HepG2 (cell line): ENCODE measurements at regions not wholly inside any gene's neighbourhood (a gene's known extent, or its start where the extent isn't known, plus 50 kb on each side); places are given as distances from the start of the nearest gene placed in this dataset.

Experiments
- ATAC-seq: fragments of 200-7000 bp; cut with Tn5 transposase; 3 replicates; pipeline ENCODE4 v1.9.1; 2020; ENCODE audit warnings: mild to moderate bottlenecking, moderate library complexity
- BruUV-seq: library from RNA; stranded (reverse); fragments of 400-500 nt; replicated peaks from 2 replicates; lab custom pipeline; 2021; lab: Mats Ljungman, UMichigan
- CTCF ChIA-PET: fragments of 300-600 bp; formaldehyde crosslinking; extraction: SDS; loops from one replicate; lab custom pipeline; 2021; ENCODE audit warnings: low total read pairs, inconsistent platforms, low intra/inter-chr PET ratio; lab: Yijun Ruan, JAX
- POLR2A ChIA-PET: fragments of 350-600 bp; sonication (Branson Sonifier 250); formaldehyde crosslinking; loops from one replicate; lab custom pipeline; 2020; ENCODE audit warnings: antibody characterized with exemption, inconsistent platforms; lab: Yijun Ruan, JAX
- DNase-seq: peaks from one replicate; pipeline ENCODE4 v3.0.0-alpha.2; 2015; ENCODE audit warnings: low spot score
- FAIRE-seq: peaks from 3 replicates; lab custom pipeline; 2011; peaks lifted over from hg19 to GRCh38; lab: Jason Lieb, UNC
- H2AFZ ChIP-seq: one replicate; pipeline ENCODE4 v1.6.1; 2011; ENCODE audit warnings: low read length, inconsistent platforms
- H3K27ac ChIP-seq: fragments of 300-600 bp; 3 replicates; pipeline ENCODE4 v1.8.0; 2011; ENCODE audit warnings: mixed run types, mild to moderate bottlenecking, mixed read lengths, low read length, inconsistent platforms; ENCODE audit not compliant: insufficient read depth; ENCODE audit errors: extremely low read length
- H3K27me3 ChIP-seq, 2 experiments: fragments of 200-600 bp in 1 of 2; 2 replicates in 1 of 2; 3 replicates in 1 of 2; pipeline versions ENCODE4 v1.6.0 to v1.8.0; 2011; ENCODE audit warnings: low read length in 2 of 2, mild to moderate bottlenecking in 2 of 2, moderate library complexity in 2 of 2, inconsistent platforms in 1 of 2; ENCODE audit not compliant: insufficient read depth in 2 of 2, control insufficient read depth in 1 of 2
- H3K36me3 ChIP-seq, 2 experiments: fragments of 200-600 bp in 1 of 2; replicated peaks in 1 of 2; 2 replicates in 1 of 2; 3 replicates in 1 of 2; pipeline versions ENCODE4 v1.5.1 to v1.8.0; 2011; ENCODE audit warnings: low read length in 2 of 2, inconsistent platforms in 1 of 2; ENCODE audit not compliant: insufficient read depth in 2 of 2, control insufficient read depth in 1 of 2
- H3K4me1 ChIP-seq: 2 replicates; pipeline ENCODE4 v1.5.1; 2012; ENCODE audit warnings: low read length, inconsistent platforms; ENCODE audit not compliant: insufficient read depth
- H3K4me2 ChIP-seq: 2 replicates; pipeline ENCODE4 v1.6.0; 2011; ENCODE audit warnings: low read depth, low read length, inconsistent platforms
- H3K4me3 ChIP-seq, 3 experiments: fragments of 200-600 bp in 1 of 3; sonication (generic), shearing (Covaris generic) in 1 of 3; replicated peaks in 1 of 3; 2 replicates each; pipeline ENCODE4 v1.5.1; 2011 to 2016; ENCODE audit warnings: low read length in 3 of 3, inconsistent platforms in 2 of 3, low read depth in 2 of 3, mild to moderate bottlenecking in 2 of 3, control low read depth in 1 of 3, mixed read lengths in 1 of 3; ENCODE audit not compliant: insufficient read depth in 1 of 3
- H3K79me2 ChIP-seq: one replicate; pipeline ENCODE4 v1.6.1; 2011; ENCODE audit warnings: low read length, inconsistent platforms; ENCODE audit not compliant: insufficient read depth
- H3K9ac ChIP-seq: 2 replicates; pipeline ENCODE4 v1.6.0; 2011; ENCODE audit warnings: mild to moderate bottlenecking, low read depth, low read length, inconsistent platforms; ENCODE audit not compliant: insufficient read depth
- H3K9me3 ChIP-seq: 2 replicates; pipeline ENCODE4 v1.5.1; 2012; ENCODE audit warnings: mild to moderate bottlenecking, low read length
- H4K20me1 ChIP-seq: 2 replicates; pipeline ENCODE4 v1.6.0; 2011; ENCODE audit warnings: inconsistent platforms, mild to moderate bottlenecking, low read length, moderate library complexity; ENCODE audit not compliant: insufficient read depth
- ASH2L ChIP-seq: fragments of 300-600, 200-600 bp; sonication (generic); IDR thresholded peaks from 2 replicates; pipeline ENCODE4 v1.7.0; 2017; ENCODE audit warnings: low read depth, mild to moderate bottlenecking, moderate library complexity, mixed read lengths, low read length; ENCODE audit not compliant: insufficient read length
- ELF3 ChIP-seq: IDR thresholded peaks from 2 replicates; pipeline ENCODE4 v1.6.1; 2016; ENCODE audit warnings: missing genetic modification reagents, missing compliant biosample characterization
- NFE2 ChIP-seq: sonication (generic); formaldehyde crosslinking; IDR thresholded peaks from 2 replicates; pipeline ENCODE4 v1.4.0; 2020; ENCODE audit warnings: missing genetic modification reagents
- PHF21A ChIP-seq: sonication (generic); formaldehyde crosslinking; IDR thresholded peaks from 2 replicates; pipeline ENCODE4 v1.5.0; 2020; ENCODE audit warnings: mild to moderate bottlenecking, missing genetic modification reagents
- TBX2 ChIP-seq: sonication (generic); formaldehyde crosslinking; IDR thresholded peaks from 2 replicates; pipeline ENCODE4 v1.5.0; 2020; ENCODE audit warnings: missing genetic modification reagents, mild to moderate bottlenecking, borderline replicate concordance
- WIZ ChIP-seq: sonication (generic); formaldehyde crosslinking; IDR thresholded peaks from 2 replicates; pipeline ENCODE4 v1.5.1; 2020; ENCODE audit warnings: mild to moderate bottlenecking, missing genetic modification reagents
- WGBS: methylation state at CpG from one replicate; pipeline ENCODE4 v1.1.6; 2017; ENCODE audit warnings: low lambda C conversion rate; 5-methylcytosine and 5-hydroxymethylcytosine counted together
- in situ Hi-C: cut with HindIII; loops from 2 replicates; pipeline ENCODE4 v1.10.0; 2017; ENCODE audit warnings: low pct_unique_long_range_greater_than_20kb; ENCODE audit not compliant: extremely low pct_ligation_motif_present
- intact Hi-C: fragments of 100-400 bp; cut with micrococcal nuclease; formaldehyde crosslinking; loops from one replicate; pipeline ENCODE4 v1.10.0; 2022; ENCODE audit not compliant: unreplicated experiment
- TF ChIP-seq, protein P1 (sequence below): IDR thresholded peaks from 2 replicates; pipeline ENCODE4 v1.6.1; 2016; ENCODE audit warnings: missing biosample characterization, missing genetic modification reagents, low read depth
- TF ChIP-seq, protein P2 (sequence below): sonication (generic); formaldehyde crosslinking; conservative IDR thresholded peaks from 2 replicates; pipeline ENCODE4 v1.4.0; 2020; ENCODE audit warnings: mild to moderate bottlenecking, missing genetic modification reagents, moderate library complexity

DNA sequence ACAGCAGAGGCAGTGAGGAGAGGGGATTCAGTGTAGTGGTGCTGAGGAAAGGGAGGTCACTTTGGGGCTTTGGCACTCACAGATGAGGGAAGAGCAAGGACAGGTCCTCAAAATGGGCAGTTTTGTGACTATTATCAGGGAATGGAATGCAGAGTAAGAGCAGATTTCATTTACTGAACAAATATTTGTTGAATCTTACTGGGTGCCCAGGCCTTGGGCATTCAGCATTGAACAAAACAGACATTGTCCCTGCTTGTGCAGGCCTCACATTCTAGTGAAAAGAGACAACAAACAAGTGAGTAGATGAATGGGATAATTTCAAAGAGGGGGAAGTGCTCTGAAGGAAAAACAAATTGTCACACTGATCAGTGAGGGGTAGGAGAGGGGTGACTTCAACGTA lies 404.1 kb downstream of the DMRT2 start (continued):
- TF ChIP-seq, protein P1, sequence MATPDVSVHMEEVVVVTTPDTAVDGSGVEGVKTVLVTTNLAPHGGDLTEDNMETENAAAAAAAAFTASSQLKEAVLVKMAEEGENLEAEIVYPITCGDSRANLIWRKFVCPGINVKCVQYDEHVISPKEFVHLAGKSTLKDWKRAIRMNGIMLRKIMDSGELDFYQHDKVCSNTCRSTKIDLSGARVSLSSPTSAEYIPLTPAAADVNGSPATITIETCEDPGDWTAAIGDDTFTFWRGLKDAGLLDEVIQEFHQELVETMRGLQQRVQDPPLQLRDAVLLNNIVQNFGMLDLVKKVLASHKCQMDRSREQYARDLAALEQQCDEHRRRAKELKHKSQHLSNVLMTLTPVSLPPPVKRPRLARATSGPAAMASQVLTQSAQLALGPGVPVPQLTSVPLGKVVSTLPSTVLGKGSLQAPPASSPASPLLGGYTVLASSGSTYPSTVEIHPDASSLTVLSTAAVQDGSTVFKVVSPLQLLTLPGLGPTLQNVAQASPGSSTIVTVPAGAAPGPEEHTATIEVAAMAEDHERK (CRISPR knock-in tag), result no peak
- TF ChIP-seq, protein P2, sequence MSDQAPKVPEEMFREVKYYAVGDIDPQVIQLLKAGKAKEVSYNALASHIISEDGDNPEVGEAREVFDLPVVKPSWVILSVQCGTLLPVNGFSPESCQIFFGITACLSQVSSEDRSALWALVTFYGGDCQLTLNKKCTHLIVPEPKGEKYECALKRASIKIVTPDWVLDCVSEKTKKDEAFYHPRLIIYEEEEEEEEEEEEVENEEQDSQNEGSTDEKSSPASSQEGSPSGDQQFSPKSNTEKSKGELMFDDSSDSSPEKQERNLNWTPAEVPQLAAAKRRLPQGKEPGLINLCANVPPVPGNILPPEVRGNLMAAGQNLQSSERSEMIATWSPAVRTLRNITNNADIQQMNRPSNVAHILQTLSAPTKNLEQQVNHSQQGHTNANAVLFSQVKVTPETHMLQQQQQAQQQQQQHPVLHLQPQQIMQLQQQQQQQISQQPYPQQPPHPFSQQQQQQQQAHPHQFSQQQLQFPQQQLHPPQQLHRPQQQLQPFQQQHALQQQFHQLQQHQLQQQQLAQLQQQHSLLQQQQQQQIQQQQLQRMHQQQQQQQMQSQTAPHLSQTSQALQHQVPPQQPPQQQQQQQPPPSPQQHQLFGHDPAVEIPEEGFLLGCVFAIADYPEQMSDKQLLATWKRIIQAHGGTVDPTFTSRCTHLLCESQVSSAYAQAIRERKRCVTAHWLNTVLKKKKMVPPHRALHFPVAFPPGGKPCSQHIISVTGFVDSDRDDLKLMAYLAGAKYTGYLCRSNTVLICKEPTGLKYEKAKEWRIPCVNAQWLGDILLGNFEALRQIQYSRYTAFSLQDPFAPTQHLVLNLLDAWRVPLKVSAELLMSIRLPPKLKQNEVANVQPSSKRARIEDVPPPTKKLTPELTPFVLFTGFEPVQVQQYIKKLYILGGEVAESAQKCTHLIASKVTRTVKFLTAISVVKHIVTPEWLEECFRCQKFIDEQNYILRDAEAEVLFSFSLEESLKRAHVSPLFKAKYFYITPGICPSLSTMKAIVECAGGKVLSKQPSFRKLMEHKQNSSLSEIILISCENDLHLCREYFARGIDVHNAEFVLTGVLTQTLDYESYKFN (CRISPR knock-in tag), result peak; percentile 30; the same call in 1 of the 2 replicates
- TF ChIP-seq WIZ (no peak), PHF21A (peak; percentile 52; the same call in 1 of the 2 replicates), TBX2 (peak; percentile 18; the same call in 1 of the 2 replicates), ELF3 (CRISPR knock-in tag) (0 out of 2 replicates have a peak, but pooled peaks have one; percentile 29)

DNA sequence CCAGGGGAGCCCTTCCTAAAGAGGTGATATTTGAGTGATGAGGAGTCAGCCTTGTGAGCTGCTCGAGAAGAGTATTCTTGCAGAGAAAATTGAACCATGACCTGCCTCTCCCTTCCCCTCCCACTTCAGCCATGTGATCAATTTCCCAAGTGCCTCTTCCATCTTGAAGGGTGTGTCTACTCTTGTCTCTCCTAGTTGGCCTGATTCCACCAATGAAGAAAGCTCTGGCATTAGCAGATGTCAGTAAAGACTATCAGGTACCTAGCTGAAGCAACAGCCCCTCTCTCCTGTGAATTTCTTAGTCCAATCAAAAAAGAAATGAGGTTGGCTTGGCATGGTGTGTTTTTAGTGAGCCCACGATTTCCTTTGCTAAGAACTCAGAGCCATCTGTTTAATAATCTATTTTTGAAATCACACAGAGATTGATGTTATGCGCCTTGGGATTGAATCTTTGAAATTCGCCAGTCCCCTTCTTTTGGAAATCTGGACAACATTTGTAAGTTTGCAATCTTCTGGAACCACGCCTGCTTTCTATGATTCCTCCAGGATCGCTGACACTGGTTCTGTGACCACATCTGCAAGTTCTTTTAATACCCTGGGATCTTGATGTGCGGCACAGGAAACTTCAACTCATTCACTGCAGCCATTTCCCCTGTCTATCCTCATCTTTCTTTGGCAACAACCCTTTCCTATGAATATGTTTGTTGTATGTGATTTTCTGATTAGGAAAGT lies 404.6 kb downstream of the DMRT2 start:
- ChIA-PET POLR2A (no interaction called here), CTCF (no interaction called here)
- BruUV-seq, result no TSS peak
- H3K9ac ChIP-seq, result no peak overlapping the region
- no peak overlapping the region for H3K4me3 ChIP-seq
- H3K27ac ChIP-seq, result no peak overlapping the region
- WGBS, result 49% methylated on average over 7 of the region's 7 CpGs
- no peak overlapping the region for H2AFZ ChIP-seq
- no peaks in the 10 kb centered on the region for H3K36me3 ChIP-seq
- H3K4me2 ChIP-seq, result peak overlapping the region; percentile 33; the same call in 1 of the 2 replicates
- ATAC-seq, result no peak; the same call in 1 of the 3 replicates
- no peaks in the 10 kb centered on the region for H3K27me3 ChIP-seq
- TF ChIP-seq ASH2L (peak; percentile 10), NFE2 (CRISPR knock-in tag) (no peak)
- H4K20me1 ChIP-seq, result no peaks in the 10 kb centered on the region
- intact Hi-C loops (no loop called here), in situ Hi-C loops (loop anchor here (25.0 kb wide), 1 partner anchor 383 kb away; no protein-coding TSS in a partner anchor)
- no peak for DNase-seq
- peaks cover 21% of the 10 kb centered on the region for H3K4me1 ChIP-seq
- no peaks in the 10 kb centered on the region for H3K9me3 ChIP-seq
- no peak for FAIRE-seq
- no peaks in the 10 kb centered on the region for H3K79me2 ChIP-seq
